ENCODE measurements at regions not wholly inside any gene's neighbourhood (a gene's known extent, or its start where the extent isn't known, plus 50 kb on each side); places are given as distances from the start of the nearest gene placed in this dataset.

- H3K4me3 ChIP-seq = no peak overlapping the region
- H3K4me1 ChIP-seq (replicated peaks in 1 of 2; ENCODE audit: control insufficient read depth in 2 of 2, insufficient read depth in 2 of 2, low read length in 2 of 2) = no peaks in the 10 kb centered on the region
- no peak overlapping the region for H3K9ac ChIP-seq (ENCODE audit: insufficient read depth in 1 of 2, low read depth in 2 of 2, low read length in 2 of 2)
- no peak overlapping the region for H2AFZ ChIP-seq (ENCODE audit: low read depth, low read length)
- ChIA-PET CTCF (ENCODE audit: low intra/inter-chr PET ratio) (no interaction called here), POLR2A (no interaction called here)
- H3K36me3 ChIP-seq (ENCODE audit: control insufficient read depth, insufficient read depth, low read length) = no peaks in the 10 kb centered on the region
- no peak for FAIRE-seq
- intact Hi-C loops (cut with micrococcal nuclease) = no loop called here
- ATAC-seq = no peak
- H3K27me3 ChIP-seq (ENCODE audit: control insufficient read depth in 2 of 2, insufficient read depth in 2 of 2, low read length in 2 of 2) = no peaks in the 10 kb centered on the region
- no peaks in the 10 kb centered on the region for H4K20me1 ChIP-seq (replicated peaks; ENCODE audit: control insufficient read depth, insufficient read depth, low read length)
- BruUV-seq (replicated peaks) = no TSS peak
- no peaks in the 10 kb centered on the region for H3K9me3 ChIP-seq (replicated peaks; ENCODE audit: control insufficient read depth, insufficient read depth, low read depth, low read length)
- no peak overlapping the region for H3K27ac ChIP-seq (ENCODE audit: extremely low read depth, low read depth, low read length)
- no peak for TF ChIP-seq OTX1 (CRISPR knock-in tag; IDR thresholded peaks at IDR 0.05)
- no peak for TF ChIP-seq ARID3B (CRISPR knock-in tag; IDR thresholded peaks at IDR 0.05; ENCODE audit: borderline replicate concordance)
- peak; percentile 54 for TF ChIP-seq ZNF316 (IDR thresholded peaks at IDR 0.05)
- no peaks in the 10 kb centered on the region for H3K79me2 ChIP-seq (ENCODE audit: control insufficient read depth, insufficient read depth, low read length)
- DNase-seq (ENCODE audit: extremely low read depth in 1 of 4, low spot score in 3 of 4) = no peak
- WGBS (ENCODE audit: insufficient coverage, low coverage, missing lambda C conversion rate) = 0% methylated on average over 2 of the region's 2 CpGs
- in situ Hi-C loops (cut with MboI) = no loop called here
- no peaks in the 10 kb centered on the region for H3K9me1 ChIP-seq (ENCODE audit: control insufficient read depth, insufficient read depth, low read length)
- H3K4me2 ChIP-seq (ENCODE audit: insufficient read depth, low read length) = no peak overlapping the region
Measured at GRCh38 chr6:74966712-74967111, 239.1 kb downstream of the COL12A1 start.

- no peaks in the 10 kb centered on the region for H3K36me3 ChIP-seq (ENCODE audit: control insufficient read depth, insufficient read depth, low read length)
- POLR2A ChIA-PET = no interaction called here
- ATAC-seq (no peak), DNase-seq (ENCODE audit: extremely low read depth in 1 of 4, low spot score in 3 of 4) (no peak), FAIRE-seq (no peak)
- no peaks in the 10 kb centered on the region for H3K4me1 ChIP-seq (replicated peaks in 1 of 2; ENCODE audit: control insufficient read depth in 2 of 2, insufficient read depth in 2 of 2, low read length in 2 of 2)
- H3K4me2 ChIP-seq (ENCODE audit: insufficient read depth, low read length) = no peak overlapping the region
- H3K79me2 ChIP-seq (ENCODE audit: control insufficient read depth, insufficient read depth, low read length) = no peaks in the 10 kb centered on the region
- intact Hi-C loops (cut with micrococcal nuclease) (no loop called here), in situ Hi-C loops (cut with MboI) (no loop called here)
- no peaks in the 10 kb centered on the region for H4K20me1 ChIP-seq (replicated peaks; ENCODE audit: control insufficient read depth, insufficient read depth, low read length)
- CTCF ChIA-PET (ENCODE audit: low intra/inter-chr PET ratio) = no interaction called here
- H3K9me1 ChIP-seq (ENCODE audit: control insufficient read depth, insufficient read depth, low read length) = no peaks in the 10 kb centered on the region
- H3K4me3 ChIP-seq = no peak overlapping the region
- H3K27ac ChIP-seq (ENCODE audit: extremely low read depth, low read depth, low read length) = no peak overlapping the region
- no peak overlapping the region for H3K9ac ChIP-seq (ENCODE audit: insufficient read depth in 1 of 2, low read depth in 2 of 2, low read length in 2 of 2)
- H2AFZ ChIP-seq (ENCODE audit: low read depth, low read length) = no peak overlapping the region
- no TSS peak for BruUV-seq (replicated peaks)
- H3K27me3 ChIP-seq (ENCODE audit: control insufficient read depth in 2 of 2, insufficient read depth in 2 of 2, low read length in 2 of 2) = no peaks in the 10 kb centered on the region
- no peaks in the 10 kb centered on the region for H3K9me3 ChIP-seq (replicated peaks; ENCODE audit: control insufficient read depth, insufficient read depth, low read depth, low read length)
- WGBS (ENCODE audit: insufficient coverage, low coverage, missing lambda C conversion rate) = 0% methylated on average over 2 of the region's 2 CpGs
- TF ChIP-seq XRCC5 (IDR thresholded peaks at IDR 0.05; ENCODE audit: low read depth, low read length) = no peak
- no peak for TF ChIP-seq CCNT2 (IDR thresholded peaks at IDR 0.05; ENCODE audit: borderline replicate concordance, extremely low read depth, insufficient read length, low read depth, low read length)
- TF ChIP-seq ZNF398 (CRISPR knock-in tag; IDR thresholded peaks at IDR 0.05) = no peak
- TF ChIP-seq ZFP36 (IDR thresholded peaks at IDR 0.05; ENCODE audit: low read depth, low read length, partially characterized antibody) = no peak
- no peak for TF ChIP-seq PHF21A (IDR thresholded peaks at IDR 0.05; ENCODE audit: borderline replicate concordance, low read depth)
- no peak for TF ChIP-seq MTF1 (CRISPR knock-in tag; IDR thresholded peaks at IDR 0.05; ENCODE audit: borderline replicate concordance)
- no peak for TF ChIP-seq ZNF77 (CRISPR knock-in tag; IDR thresholded peaks at IDR 0.05)
- TF ChIP-seq ZNF175 (CRISPR knock-in tag; IDR thresholded peaks at IDR 0.05; ENCODE audit: low read depth) = no peak
Measured at GRCh38 chr6:74964871-74965441, 240.9 kb downstream of the COL12A1 start.

All from K562 (cell line).